ENCODE measurements at regions not wholly inside any gene's neighbourhood (a gene's known extent, or its start where the extent isn't known, plus 50 kb on each side); places are given as distances from the start of the nearest gene placed in this dataset.

DNA sequence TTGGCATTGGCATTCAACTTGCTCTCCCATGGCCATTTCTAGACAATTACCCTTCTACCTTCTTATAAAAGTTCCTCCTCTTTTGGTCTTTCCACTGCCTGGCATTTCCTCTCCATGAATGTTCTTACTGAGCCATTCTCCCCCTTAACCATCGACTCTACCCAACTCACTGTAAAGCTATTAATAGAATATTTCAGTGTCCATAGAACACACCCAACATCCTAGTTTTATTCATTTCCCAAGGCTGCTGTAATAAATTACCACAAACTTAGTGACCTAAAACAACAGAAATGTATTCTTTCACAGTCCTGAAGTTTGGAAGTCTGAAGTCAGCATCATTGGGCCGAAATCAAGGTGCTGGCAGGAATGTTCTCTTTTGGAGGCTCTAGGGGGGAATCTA, 170.0 kb upstream of the ATP5MC3 start:
- no peak for TF ChIP-seq ZNF8 (CRISPR knock-in tag; IDR thresholded peaks at IDR 0.05)
- no peak for ATAC-seq

DNA sequence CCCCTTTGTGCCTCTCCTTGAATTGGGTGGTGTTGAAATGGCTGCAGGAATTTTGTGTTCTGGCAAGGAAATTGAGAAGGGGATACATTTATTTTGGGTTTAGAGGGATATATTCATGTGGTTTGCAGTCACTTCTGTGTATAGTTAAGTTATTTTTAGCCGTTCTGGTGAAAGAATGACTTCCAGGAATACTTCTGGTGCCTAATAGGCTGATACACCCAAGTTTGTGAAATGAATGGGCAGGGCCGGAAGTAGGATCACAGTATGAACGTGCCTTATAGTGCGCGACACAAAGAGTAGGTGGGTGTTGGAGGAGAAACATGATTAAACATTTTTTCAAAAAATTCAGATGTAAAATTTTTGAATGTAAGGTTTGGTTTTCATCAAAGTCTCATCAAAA, 168.6 kb upstream of the ATP5MC3 start:
- ATAC-seq, result no peak
- TF ChIP-seq ZC3H10 (CRISPR knock-in tag; IDR thresholded peaks at IDR 0.05), result no peak
- TF ChIP-seq, protein P1, sequence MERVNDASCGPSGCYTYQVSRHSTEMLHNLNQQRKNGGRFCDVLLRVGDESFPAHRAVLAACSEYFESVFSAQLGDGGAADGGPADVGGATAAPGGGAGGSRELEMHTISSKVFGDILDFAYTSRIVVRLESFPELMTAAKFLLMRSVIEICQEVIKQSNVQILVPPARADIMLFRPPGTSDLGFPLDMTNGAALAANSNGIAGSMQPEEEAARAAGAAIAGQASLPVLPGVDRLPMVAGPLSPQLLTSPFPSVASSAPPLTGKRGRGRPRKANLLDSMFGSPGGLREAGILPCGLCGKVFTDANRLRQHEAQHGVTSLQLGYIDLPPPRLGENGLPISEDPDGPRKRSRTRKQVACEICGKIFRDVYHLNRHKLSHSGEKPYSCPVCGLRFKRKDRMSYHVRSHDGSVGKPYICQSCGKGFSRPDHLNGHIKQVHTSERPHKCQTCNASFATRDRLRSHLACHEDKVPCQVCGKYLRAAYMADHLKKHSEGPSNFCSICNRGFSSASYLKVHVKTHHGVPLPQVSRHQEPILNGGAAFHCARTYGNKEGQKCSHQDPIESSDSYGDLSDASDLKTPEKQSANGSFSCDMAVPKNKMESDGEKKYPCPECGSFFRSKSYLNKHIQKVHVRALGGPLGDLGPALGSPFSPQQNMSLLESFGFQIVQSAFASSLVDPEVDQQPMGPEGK (CRISPR knock-in tag; IDR thresholded peaks at IDR 0.05; ENCODE audit: borderline replicate concordance), result no peak
- TF ChIP-seq GLIS3 (CRISPR knock-in tag; IDR thresholded peaks at IDR 0.05), result no peak
- no peak for TF ChIP-seq RARB (CRISPR knock-in tag; IDR thresholded peaks at IDR 0.05)
- TF ChIP-seq ZNF8 (CRISPR knock-in tag; IDR thresholded peaks at IDR 0.05), result no peak
- TF ChIP-seq, protein P2, sequence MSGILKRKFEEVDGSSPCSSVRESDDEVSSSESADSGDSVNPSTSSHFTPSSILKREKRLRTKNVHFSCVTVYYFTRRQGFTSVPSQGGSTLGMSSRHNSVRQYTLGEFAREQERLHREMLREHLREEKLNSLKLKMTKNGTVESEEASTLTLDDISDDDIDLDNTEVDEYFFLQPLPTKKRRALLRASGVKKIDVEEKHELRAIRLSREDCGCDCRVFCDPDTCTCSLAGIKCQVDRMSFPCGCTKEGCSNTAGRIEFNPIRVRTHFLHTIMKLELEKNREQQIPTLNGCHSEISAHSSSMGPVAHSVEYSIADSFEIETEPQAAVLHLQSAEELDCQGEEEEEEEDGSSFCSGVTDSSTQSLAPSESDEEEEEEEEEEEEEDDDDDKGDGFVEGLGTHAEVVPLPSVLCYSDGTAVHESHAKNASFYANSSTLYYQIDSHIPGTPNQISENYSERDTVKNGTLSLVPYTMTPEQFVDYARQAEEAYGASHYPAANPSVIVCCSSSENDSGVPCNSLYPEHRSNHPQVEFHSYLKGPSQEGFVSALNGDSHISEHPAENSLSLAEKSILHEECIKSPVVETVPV (CRISPR knock-in tag; IDR thresholded peaks at IDR 0.05), result no peak
- TF ChIP-seq BACH2 (CRISPR knock-in tag; IDR thresholded peaks at IDR 0.05; ENCODE audit: borderline replicate concordance), result no peak
- no peak for TF ChIP-seq ZFP30 (CRISPR knock-in tag; IDR thresholded peaks at IDR 0.05)
- TF ChIP-seq PPARA (CRISPR knock-in tag; IDR thresholded peaks at IDR 0.05; ENCODE audit: borderline replicate concordance), result no peak
- no peak for TF ChIP-seq TOX (CRISPR knock-in tag; IDR thresholded peaks at IDR 0.05; ENCODE audit: borderline replicate concordance)
- TF ChIP-seq CSDC2 (CRISPR knock-in tag; IDR thresholded peaks at IDR 0.05), result no peak
- TF ChIP-seq ARNTL (CRISPR knock-in tag; IDR thresholded peaks at IDR 0.05; ENCODE audit: borderline replicate concordance, low read depth), result no peak
- TF ChIP-seq, protein P3, sequence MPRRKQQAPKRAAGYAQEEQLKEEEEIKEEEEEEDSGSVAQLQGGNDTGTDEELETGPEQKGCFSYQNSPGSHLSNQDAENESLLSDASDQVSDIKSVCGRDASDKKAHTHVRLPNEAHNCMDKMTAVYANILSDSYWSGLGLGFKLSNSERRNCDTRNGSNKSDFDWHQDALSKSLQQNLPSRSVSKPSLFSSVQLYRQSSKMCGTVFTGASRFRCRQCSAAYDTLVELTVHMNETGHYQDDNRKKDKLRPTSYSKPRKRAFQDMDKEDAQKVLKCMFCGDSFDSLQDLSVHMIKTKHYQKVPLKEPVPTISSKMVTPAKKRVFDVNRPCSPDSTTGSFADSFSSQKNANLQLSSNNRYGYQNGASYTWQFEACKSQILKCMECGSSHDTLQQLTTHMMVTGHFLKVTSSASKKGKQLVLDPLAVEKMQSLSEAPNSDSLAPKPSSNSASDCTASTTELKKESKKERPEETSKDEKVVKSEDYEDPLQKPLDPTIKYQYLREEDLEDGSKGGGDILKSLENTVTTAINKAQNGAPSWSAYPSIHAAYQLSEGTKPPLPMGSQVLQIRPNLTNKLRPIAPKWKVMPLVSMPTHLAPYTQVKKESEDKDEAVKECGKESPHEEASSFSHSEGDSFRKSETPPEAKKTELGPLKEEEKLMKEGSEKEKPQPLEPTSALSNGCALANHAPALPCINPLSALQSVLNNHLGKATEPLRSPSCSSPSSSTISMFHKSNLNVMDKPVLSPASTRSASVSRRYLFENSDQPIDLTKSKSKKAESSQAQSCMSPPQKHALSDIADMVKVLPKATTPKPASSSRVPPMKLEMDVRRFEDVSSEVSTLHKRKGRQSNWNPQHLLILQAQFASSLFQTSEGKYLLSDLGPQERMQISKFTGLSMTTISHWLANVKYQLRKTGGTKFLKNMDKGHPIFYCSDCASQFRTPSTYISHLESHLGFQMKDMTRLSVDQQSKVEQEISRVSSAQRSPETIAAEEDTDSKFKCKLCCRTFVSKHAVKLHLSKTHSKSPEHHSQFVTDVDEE (CRISPR knock-in tag; IDR thresholded peaks at IDR 0.05), result no peak
- TF ChIP-seq ZFP3 (CRISPR knock-in tag; IDR thresholded peaks at IDR 0.05), result no peak

DNA sequence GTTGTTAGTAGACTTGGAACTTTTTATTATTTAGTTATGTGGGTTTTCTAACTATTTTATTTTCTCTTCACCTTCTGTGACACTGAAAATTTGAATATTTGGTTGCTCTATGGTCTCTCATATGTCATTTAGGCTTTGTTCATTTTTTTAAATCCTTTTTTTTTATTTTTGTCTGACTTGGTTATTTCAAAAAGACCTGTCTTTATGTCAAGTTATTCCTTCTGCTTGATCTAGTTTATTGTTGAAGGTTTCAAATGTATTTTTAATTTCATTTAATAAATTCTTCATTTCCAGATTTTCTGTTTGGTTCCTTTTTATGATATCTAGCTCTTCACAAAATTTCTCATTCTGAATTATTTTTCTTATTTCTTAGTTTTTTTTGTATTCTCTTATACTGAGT, 160.6 kb upstream of the ATP5MC3 start:
- TF ChIP-seq ZNF70 (CRISPR knock-in tag; IDR thresholded peaks at IDR 0.05), result no peak
- no peak for TF ChIP-seq TOX (CRISPR knock-in tag; IDR thresholded peaks at IDR 0.05; ENCODE audit: borderline replicate concordance)
- TF ChIP-seq ZNF8 (CRISPR knock-in tag; IDR thresholded peaks at IDR 0.05), result no peak
- no peak for TF ChIP-seq BACH2 (CRISPR knock-in tag; IDR thresholded peaks at IDR 0.05; ENCODE audit: borderline replicate concordance)
- no peak for ATAC-seq

DNA sequence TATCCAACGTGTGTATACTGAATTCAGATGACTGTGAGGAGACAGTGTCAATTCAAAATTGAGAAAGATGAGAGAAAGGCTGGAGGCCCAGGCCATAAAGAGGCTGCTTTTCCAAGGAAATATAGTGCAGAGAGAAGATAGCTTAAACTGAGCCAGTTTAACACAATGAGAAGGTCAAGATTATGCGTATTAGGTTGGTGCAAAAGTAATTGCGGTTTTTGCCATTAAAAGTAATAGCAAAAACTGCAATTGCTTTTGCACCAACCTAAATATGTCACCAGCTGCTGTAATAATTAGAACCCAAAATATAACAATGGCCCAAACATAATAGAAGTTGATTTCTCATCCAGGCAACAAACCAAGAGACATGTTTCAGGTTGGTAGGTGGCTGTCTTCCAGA, 148.7 kb upstream of the ATP5MC3 start:
- ATAC-seq, result no peak
- TF ChIP-seq, protein P4, sequence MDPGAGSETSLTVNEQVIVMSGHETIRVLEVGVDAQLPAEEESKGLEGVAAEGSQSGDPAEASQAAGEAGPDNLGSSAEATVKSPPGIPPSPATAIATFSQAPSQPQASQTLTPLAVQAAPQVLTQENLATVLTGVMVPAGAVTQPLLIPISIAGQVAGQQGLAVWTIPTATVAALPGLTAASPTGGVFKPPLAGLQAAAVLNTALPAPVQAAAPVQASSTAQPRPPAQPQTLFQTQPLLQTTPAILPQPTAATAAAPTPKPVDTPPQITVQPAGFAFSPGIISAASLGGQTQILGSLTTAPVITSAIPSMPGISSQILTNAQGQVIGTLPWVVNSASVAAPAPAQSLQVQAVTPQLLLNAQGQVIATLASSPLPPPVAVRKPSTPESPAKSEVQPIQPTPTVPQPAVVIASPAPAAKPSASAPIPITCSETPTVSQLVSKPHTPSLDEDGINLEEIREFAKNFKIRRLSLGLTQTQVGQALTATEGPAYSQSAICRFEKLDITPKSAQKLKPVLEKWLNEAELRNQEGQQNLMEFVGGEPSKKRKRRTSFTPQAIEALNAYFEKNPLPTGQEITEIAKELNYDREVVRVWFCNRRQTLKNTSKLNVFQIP (CRISPR knock-in tag; IDR thresholded peaks at IDR 0.05; ENCODE audit: borderline replicate concordance, low read depth), result no peak
- TF ChIP-seq, protein P2 (CRISPR knock-in tag; IDR thresholded peaks at IDR 0.05), result no peak
- TF ChIP-seq ZFP30 (CRISPR knock-in tag; IDR thresholded peaks at IDR 0.05), result no peak
- TF ChIP-seq ZNF565 (CRISPR knock-in tag; conservative IDR thresholded peaks at IDR 0.05; ENCODE audit: low read depth), result no peak
- no peak for TF ChIP-seq TCF4 (CRISPR knock-in tag; IDR thresholded peaks at IDR 0.05; ENCODE audit: borderline replicate concordance)
- no peak for TF ChIP-seq BACH2 (CRISPR knock-in tag; IDR thresholded peaks at IDR 0.05; ENCODE audit: borderline replicate concordance)
- no peak for TF ChIP-seq PPARA (CRISPR knock-in tag; IDR thresholded peaks at IDR 0.05; ENCODE audit: borderline replicate concordance)
- no peak for TF ChIP-seq SNAI2 (CRISPR knock-in tag; IDR thresholded peaks at IDR 0.05)
- TF ChIP-seq, protein P1 (CRISPR knock-in tag; IDR thresholded peaks at IDR 0.05; ENCODE audit: borderline replicate concordance), result no peak
